ENCODE measurements at regions not wholly inside any gene's neighbourhood (a gene's known extent, or its start where the extent isn't known, plus 50 kb on each side); places are given as distances from the start of the nearest gene placed in this dataset.

DNA sequence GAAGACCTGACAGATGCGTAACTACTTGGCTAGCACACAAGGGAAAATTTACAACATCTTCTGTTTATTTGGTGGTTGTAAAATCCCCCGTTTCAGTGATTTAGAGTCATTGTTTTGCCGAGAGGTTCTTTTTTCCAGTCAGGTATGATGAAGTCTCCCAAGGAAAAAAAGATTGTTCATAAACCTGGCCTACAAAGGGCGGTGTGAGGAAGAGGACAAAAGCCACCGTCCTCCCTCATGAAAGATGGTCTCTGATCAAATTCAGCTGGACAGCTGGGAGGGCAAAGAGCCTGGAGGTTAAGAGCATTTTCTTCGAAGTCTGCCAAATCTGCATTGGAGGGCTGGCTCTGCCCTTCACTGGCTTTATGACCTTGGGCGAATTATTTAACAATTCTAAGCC, 419.9 kb downstream of the HAPSTR1 start:
- H3K4me3 ChIP-seq (ENCODE audit: low read depth, low read length), result no peak overlapping the region
- ChIA-PET CTCF (no interaction called here), POLR2A (no interaction called here)
- no peak for DNase-seq (ENCODE audit: low read depth, low spot score)
- TF ChIP-seq, protein P1, sequence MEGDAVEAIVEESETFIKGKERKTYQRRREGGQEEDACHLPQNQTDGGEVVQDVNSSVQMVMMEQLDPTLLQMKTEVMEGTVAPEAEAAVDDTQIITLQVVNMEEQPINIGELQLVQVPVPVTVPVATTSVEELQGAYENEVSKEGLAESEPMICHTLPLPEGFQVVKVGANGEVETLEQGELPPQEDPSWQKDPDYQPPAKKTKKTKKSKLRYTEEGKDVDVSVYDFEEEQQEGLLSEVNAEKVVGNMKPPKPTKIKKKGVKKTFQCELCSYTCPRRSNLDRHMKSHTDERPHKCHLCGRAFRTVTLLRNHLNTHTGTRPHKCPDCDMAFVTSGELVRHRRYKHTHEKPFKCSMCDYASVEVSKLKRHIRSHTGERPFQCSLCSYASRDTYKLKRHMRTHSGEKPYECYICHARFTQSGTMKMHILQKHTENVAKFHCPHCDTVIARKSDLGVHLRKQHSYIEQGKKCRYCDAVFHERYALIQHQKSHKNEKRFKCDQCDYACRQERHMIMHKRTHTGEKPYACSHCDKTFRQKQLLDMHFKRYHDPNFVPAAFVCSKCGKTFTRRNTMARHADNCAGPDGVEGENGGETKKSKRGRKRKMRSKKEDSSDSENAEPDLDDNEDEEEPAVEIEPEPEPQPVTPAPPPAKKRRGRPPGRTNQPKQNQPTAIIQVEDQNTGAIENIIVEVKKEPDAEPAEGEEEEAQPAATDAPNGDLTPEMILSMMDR (IDR thresholded peaks at IDR 0.05; ENCODE audit: insufficient read depth, low read length, missing control alignments), result no peak

DNA sequence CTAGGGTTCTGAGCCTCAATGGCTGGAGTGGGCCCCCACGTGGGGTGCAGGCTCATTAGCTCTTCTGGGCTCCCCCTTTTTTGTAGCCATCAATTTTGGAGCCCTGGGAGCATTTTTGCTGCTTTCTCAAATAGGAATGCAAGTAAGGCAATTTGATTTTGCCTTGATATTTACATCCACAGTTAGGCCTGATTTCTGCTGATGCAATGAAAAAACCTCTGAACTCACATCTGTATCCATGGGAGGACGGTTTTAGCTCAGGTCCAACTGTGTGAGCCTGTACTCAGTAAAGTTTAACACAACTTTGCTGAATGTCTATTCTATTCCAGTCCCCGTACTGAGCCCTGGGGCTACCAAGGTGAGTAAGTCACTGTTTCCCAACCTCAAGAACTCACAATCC, 425.0 kb downstream of the HAPSTR1 start:
- H3K4me3 ChIP-seq (ENCODE audit: low read depth, low read length), result no peak overlapping the region
- POLR2A ChIA-PET, result no interaction called here
- no peak for DNase-seq (ENCODE audit: low read depth, low spot score)
- CTCF ChIA-PET, result no interaction called here
- TF ChIP-seq, protein P1 (IDR thresholded peaks at IDR 0.05; ENCODE audit: insufficient read depth, low read length, missing control alignments), result no peak

DNA sequence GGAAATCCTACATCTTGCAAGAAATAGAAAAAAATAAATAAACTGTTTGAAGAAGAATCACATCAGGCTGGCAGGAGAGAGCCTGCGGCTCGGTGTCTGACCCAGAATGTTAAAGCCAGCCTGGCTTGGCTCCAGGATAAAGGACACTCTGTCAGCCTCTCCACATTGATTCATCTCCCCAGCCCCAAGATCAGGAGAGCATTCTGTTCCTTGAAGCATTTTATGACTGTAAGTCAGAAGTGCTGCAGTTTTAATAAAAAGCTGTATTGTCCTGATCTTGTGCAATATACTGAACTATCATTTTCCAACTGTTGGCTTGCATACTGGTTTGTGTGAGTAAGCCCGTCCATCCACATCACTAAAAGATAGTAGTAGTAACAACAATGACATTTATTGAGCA, 426.6 kb downstream of the HAPSTR1 start:
- CTCF ChIA-PET, result no interaction called here
- no peak overlapping the region for H3K4me3 ChIP-seq (ENCODE audit: low read depth, low read length)
- POLR2A ChIA-PET, result no interaction called here
- TF ChIP-seq, protein P1 (IDR thresholded peaks at IDR 0.05; ENCODE audit: insufficient read depth, low read length, missing control alignments), result no peak
- no peak for DNase-seq (ENCODE audit: low read depth, low spot score)

DNA sequence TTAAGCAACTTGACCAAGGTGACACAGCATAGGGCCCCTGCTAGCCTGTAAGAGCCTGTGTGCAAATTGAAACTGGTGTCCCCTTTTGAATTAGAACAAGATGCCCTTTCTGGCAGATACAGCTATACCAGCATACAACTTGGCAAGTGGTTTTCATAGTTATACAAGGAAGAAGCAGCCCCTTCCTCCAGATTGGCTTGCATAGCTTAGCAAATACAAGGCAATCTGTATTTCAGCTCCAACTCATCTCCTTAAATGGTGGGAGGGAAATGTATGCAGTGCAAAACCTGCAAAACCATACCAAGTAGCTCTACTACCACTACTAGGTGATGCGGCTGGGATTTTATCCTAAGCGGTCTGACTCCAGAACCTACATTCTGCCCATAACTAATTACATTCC, 427.1 kb downstream of the HAPSTR1 start:
- CTCF ChIA-PET, result no interaction called here
- POLR2A ChIA-PET, result no interaction called here
- DNase-seq (ENCODE audit: low read depth, low spot score), result no peak
- H3K4me3 ChIP-seq (ENCODE audit: low read depth, low read length), result no peak overlapping the region
- TF ChIP-seq, protein P1 (IDR thresholded peaks at IDR 0.05; ENCODE audit: insufficient read depth, low read length, missing control alignments), result no peak

DNA sequence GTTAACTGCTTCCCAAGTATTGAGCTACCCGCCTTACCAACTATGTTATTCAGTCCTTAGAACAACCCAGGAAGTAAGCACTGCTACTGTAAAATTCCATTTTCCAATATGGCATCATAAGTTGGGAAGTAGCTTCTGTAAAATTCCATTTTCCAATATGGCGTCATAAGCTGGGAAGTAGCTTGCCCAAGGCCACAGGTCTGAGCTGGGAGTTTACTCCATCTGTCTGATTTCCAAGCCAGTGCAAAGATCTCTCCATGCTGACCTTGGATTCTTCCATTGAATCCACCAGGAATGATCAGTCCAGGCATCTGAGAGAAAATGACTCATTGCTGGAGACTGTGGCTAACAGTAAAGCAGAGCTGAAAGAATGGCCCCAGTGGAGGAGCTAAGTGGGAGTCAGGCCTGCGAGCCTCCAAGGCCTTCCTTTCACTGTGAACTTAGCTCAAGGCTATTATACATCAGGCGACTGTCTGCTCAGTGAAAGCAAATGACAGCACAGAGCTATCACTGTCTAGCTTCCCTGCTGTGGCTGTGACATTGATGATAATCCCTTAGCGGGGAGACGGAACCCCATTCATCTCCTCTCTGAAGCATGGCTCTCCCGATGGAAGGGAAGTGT, 430.4 kb downstream of the HAPSTR1 start:
- TF ChIP-seq, protein P1 (IDR thresholded peaks at IDR 0.05; ENCODE audit: insufficient read depth, low read length, missing control alignments), result no peak
- H3K4me3 ChIP-seq (ENCODE audit: low read depth, low read length), result no peak overlapping the region
- DNase-seq (ENCODE audit: low read depth, low spot score), result no peak
- POLR2A ChIA-PET, result no interaction called here
- CTCF ChIA-PET, result no interaction called here

DNA sequence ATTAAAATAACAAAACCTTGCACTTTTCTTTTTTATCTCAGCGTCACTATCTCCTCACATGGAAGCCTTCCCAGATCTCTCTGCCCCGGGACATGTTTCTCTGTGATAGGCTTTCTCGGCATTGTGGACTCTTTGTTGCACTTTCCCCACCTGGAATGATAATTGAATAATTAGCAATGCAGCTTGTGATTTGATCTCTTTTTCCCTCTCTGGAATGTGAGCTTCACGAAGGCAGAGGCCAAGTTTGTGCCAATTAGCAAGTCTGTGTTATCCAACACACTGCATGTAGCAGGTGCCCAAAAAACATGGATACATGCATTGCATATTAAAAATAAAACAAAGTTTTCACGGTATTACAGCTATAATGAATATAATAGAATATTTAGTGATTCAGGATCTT, 431.2 kb downstream of the HAPSTR1 start:
- H3K4me3 ChIP-seq (ENCODE audit: low read depth, low read length), result no peak overlapping the region
- ChIA-PET CTCF (no interaction called here), POLR2A (no interaction called here)
- TF ChIP-seq, protein P1 (IDR thresholded peaks at IDR 0.05; ENCODE audit: insufficient read depth, low read length, missing control alignments), result no peak
- DNase-seq (ENCODE audit: low read depth, low spot score), result no peak

All from AG04449 (cell line).